Activated CD8-positive, alpha-beta T cell treated with anti-CD3 and anti-CD28 coated beads, Interleukin-2, amount 10 ng/mL, durations not matched to agents 7 days and 5 days (primary cell): ENCODE measurements at regions not wholly inside any gene's neighbourhood (a gene's known extent, or its start where the extent isn't known, plus 50 kb on each side); places are given as distances from the start of the nearest gene placed in this dataset.

ENCODE experiments used
- ATAC-seq: fragments of 150-1000 bp; cut with Tn5 transposase; one replicate; pipeline ENCODE4 v1.10.0; 2021; ENCODE audit warnings: moderate library complexity
- CTCF ChIA-PET: fragments of 350-600 bp; sonication (Branson Sonifier 250); formaldehyde crosslinking; loops from one replicate; lab custom pipeline; 2021; ENCODE audit warnings: antibody characterized with exemption; lab: Charles Lee
- POLR2A ChIA-PET: fragments of 350-600 bp; sonication (Branson Sonifier 250); formaldehyde crosslinking; loops from one replicate; lab custom pipeline; 2021; ENCODE audit warnings: antibody characterized with exemption; lab: Charles Lee
- DNase-seq: peaks from one replicate; pipeline ENCODE4 v3.0.0-alpha.2; 2020
- H3K27ac Mint-ChIP-seq: one replicate; pipeline ENCODE4 v1.8.0; 2021; ENCODE audit warnings: mild to moderate bottlenecking, mixed read lengths
- H3K27me3 Mint-ChIP-seq: one replicate; pipeline ENCODE4 v1.8.0; 2021; ENCODE audit warnings: low read depth, mixed read lengths
- H3K36me3 Mint-ChIP-seq: one replicate; pipeline ENCODE4 v1.8.0; 2021; ENCODE audit warnings: low read depth, mixed read lengths
- H3K4me1 Mint-ChIP-seq: one replicate; pipeline ENCODE4 v1.8.0; 2021; ENCODE audit warnings: low read depth, mixed read lengths
- H3K4me3 Mint-ChIP-seq: one replicate; pipeline ENCODE4 v1.8.0; 2021; ENCODE audit warnings: mild to moderate bottlenecking, mixed read lengths
- H3K9me3 Mint-ChIP-seq: one replicate; pipeline ENCODE4 v1.8.0; 2022; ENCODE audit warnings: mixed read lengths; ENCODE audit not compliant: insufficient read depth

- ATAC-seq, result no peak
- Mint-ChIP-seq H3K27ac (no peak overlapping the region), H3K4me1 (no peaks in the 10 kb centered on the region), H3K4me3 (no peak overlapping the region), H3K36me3 (no peaks in the 10 kb centered on the region), H3K9me3 (no peaks in the 10 kb centered on the region), H3K27me3 (no peaks in the 10 kb centered on the region)
- POLR2A ChIA-PET, result no interaction called here
- CTCF ChIA-PET, result no interaction called here
- no peak for DNase-seq
These were observed 706.6 kb downstream of the PCDH19 start for GRCh38 chrX:99703473-99703872.

- Mint-ChIP-seq H3K9me3 (no peaks in the 10 kb centered on the region), H3K4me1 (no peaks in the 10 kb centered on the region), H3K27me3 (no peaks in the 10 kb centered on the region), H3K36me3 (no peaks in the 10 kb centered on the region), H3K27ac (no peak overlapping the region), H3K4me3 (no peak overlapping the region)
- DNase-seq (no peak), ATAC-seq (no peak)
- ChIA-PET CTCF (no interaction called here), POLR2A (no interaction called here)
These were observed 711.6 kb downstream of the PCDH19 start for GRCh38 chrX:99698451-99698850.

- Mint-ChIP-seq H3K27ac (no peak overlapping the region), H3K4me3 (no peak overlapping the region), H3K9me3 (no peaks in the 10 kb centered on the region), H3K27me3 (no peaks in the 10 kb centered on the region), H3K4me1 (no peaks in the 10 kb centered on the region), H3K36me3 (no peaks in the 10 kb centered on the region)
- no peak for ATAC-seq
- POLR2A ChIA-PET, result no interaction called here
- CTCF ChIA-PET, result no interaction called here
- no peak for DNase-seq
These were observed 746.9 kb downstream of the PCDH19 start for GRCh38 chrX:99663136-99663535.

- no peak for DNase-seq
- Mint-ChIP-seq H3K36me3 (no peaks in the 10 kb centered on the region), H3K4me1 (no peaks in the 10 kb centered on the region), H3K27ac (no peak overlapping the region), H3K4me3 (no peak overlapping the region), H3K9me3 (no peaks in the 10 kb centered on the region), H3K27me3 (no peaks in the 10 kb centered on the region)
- ATAC-seq, result no peak
- POLR2A ChIA-PET, result no interaction called here
- CTCF ChIA-PET, result no interaction called here
These were observed 755.9 kb downstream of the PCDH19 start for GRCh38 chrX:99654188-99654587.

GRCh38 chrX:99653352-99653751, 756.7 kb downstream of the PCDH19 start:
- no peak overlapping the region for H3K4me3 Mint-ChIP-seq
- POLR2A ChIA-PET, result no interaction called here
- CTCF ChIA-PET, result no interaction called here
- H3K27ac Mint-ChIP-seq, result no peak overlapping the region
- no peak for DNase-seq
- no peaks in the 10 kb centered on the region for H3K36me3 Mint-ChIP-seq
- H3K27me3 Mint-ChIP-seq, result no peaks in the 10 kb centered on the region
- ATAC-seq, result no peak
- H3K9me3 Mint-ChIP-seq, result no peaks in the 10 kb centered on the region
- H3K4me1 Mint-ChIP-seq, result no peaks in the 10 kb centered on the region

- Mint-ChIP-seq H3K27me3 (no peaks in the 10 kb centered on the region), H3K4me3 (no peak overlapping the region), H3K27ac (no peak overlapping the region), H3K4me1 (no peaks in the 10 kb centered on the region), H3K9me3 (no peaks in the 10 kb centered on the region), H3K36me3 (no peaks in the 10 kb centered on the region)
- ATAC-seq (no peak), DNase-seq (no peak)
- ChIA-PET POLR2A (no interaction called here), CTCF (no interaction called here)
These were observed 797.0 kb downstream of the PCDH19 start for GRCh38 chrX:99613041-99613440.

- CTCF ChIA-PET, result no interaction called here
- Mint-ChIP-seq H3K4me1 (no peaks in the 10 kb centered on the region), H3K9me3 (no peaks in the 10 kb centered on the region), H3K36me3 (no peaks in the 10 kb centered on the region), H3K27ac (no peak overlapping the region), H3K4me3 (no peak overlapping the region), H3K27me3 (no peaks in the 10 kb centered on the region)
- POLR2A ChIA-PET, result no interaction called here
- DNase-seq (no peak), ATAC-seq (no peak)
These were observed 806.8 kb downstream of the PCDH19 start for GRCh38 chrX:99603091-99603814.

GRCh38 chrX:99602107-99602506, 808.0 kb downstream of the PCDH19 start:
- ATAC-seq, result no peak
- Mint-ChIP-seq H3K9me3 (no peaks in the 10 kb centered on the region), H3K4me1 (no peaks in the 10 kb centered on the region), H3K27ac (no peak overlapping the region), H3K36me3 (no peaks in the 10 kb centered on the region), H3K4me3 (no peak overlapping the region), H3K27me3 (no peaks in the 10 kb centered on the region)
- ChIA-PET CTCF (no interaction called here), POLR2A (no interaction called here)
- DNase-seq, result no peak

- Mint-ChIP-seq H3K27me3 (no peaks in the 10 kb centered on the region), H3K9me3 (no peaks in the 10 kb centered on the region), H3K36me3 (no peaks in the 10 kb centered on the region), H3K4me3 (no peak overlapping the region), H3K4me1 (no peaks in the 10 kb centered on the region), H3K27ac (no peak overlapping the region)
- ChIA-PET POLR2A (no interaction called here), CTCF (no interaction called here)
- ATAC-seq (no peak), DNase-seq (no peak)
These were observed 821.1 kb downstream of the PCDH19 start for GRCh38 chrX:99588936-99589335.

- Mint-ChIP-seq H3K27me3 (no peaks in the 10 kb centered on the region), H3K27ac (no peak overlapping the region), H3K4me3 (no peak overlapping the region), H3K4me1 (no peaks in the 10 kb centered on the region), H3K9me3 (no peaks in the 10 kb centered on the region), H3K36me3 (no peaks in the 10 kb centered on the region)
- DNase-seq (no peak), ATAC-seq (no peak)
- POLR2A ChIA-PET, result no interaction called here
- CTCF ChIA-PET, result no interaction called here
These were observed 837.4 kb downstream of the PCDH19 start for GRCh38 chrX:99572711-99573110.

GRCh38 chrX:99549381-99549780, 860.7 kb downstream of the PCDH19 start:
- Mint-ChIP-seq H3K36me3 (no peaks in the 10 kb centered on the region), H3K4me1 (no peaks in the 10 kb centered on the region), H3K4me3 (no peak overlapping the region), H3K27ac (no peak overlapping the region), H3K27me3 (no peaks in the 10 kb centered on the region), H3K9me3 (no peaks in the 10 kb centered on the region)
- POLR2A ChIA-PET, result no interaction called here
- ATAC-seq (no peak), DNase-seq (no peak)
- CTCF ChIA-PET, result no interaction called here

GRCh38 chrX:99522450-99522849, 887.6 kb downstream of the PCDH19 start:
- CTCF ChIA-PET, result no interaction called here
- no peak for DNase-seq
- H3K9me3 Mint-ChIP-seq, result no peaks in the 10 kb centered on the region
- no peaks in the 10 kb centered on the region for H3K4me1 Mint-ChIP-seq
- H3K4me3 Mint-ChIP-seq, result no peak overlapping the region
- ATAC-seq, result no peak
- POLR2A ChIA-PET, result no interaction called here
- H3K36me3 Mint-ChIP-seq, result no peaks in the 10 kb centered on the region
- H3K27me3 Mint-ChIP-seq, result no peaks in the 10 kb centered on the region
- H3K27ac Mint-ChIP-seq, result no peak overlapping the region

- POLR2A ChIA-PET, result no interaction called here
- H3K4me1 Mint-ChIP-seq, result no peaks in the 10 kb centered on the region
- no peaks in the 10 kb centered on the region for H3K36me3 Mint-ChIP-seq
- H3K27ac Mint-ChIP-seq, result no peak overlapping the region
- DNase-seq (no peak), ATAC-seq (no peak)
- no peaks in the 10 kb centered on the region for H3K27me3 Mint-ChIP-seq
- CTCF ChIA-PET, result no interaction called here
- no peaks in the 10 kb centered on the region for H3K9me3 Mint-ChIP-seq
- H3K4me3 Mint-ChIP-seq, result no peak overlapping the region
These were observed 902.3 kb downstream of the PCDH19 start for GRCh38 chrX:99507768-99508167.
